Activated naive CD4-positive, alpha-beta T cell treated with anti-CD3 and anti-CD28 coated beads for 36 hours (primary cell): ENCODE measurements at regions not wholly inside any gene's neighbourhood (a gene's known extent, or its start where the extent isn't known, plus 50 kb on each side); places are given as distances from the start of the nearest gene placed in this dataset.

ENCODE experiments used
- CTCF ChIA-PET: fragments of 350-600 bp; sonication (Branson Sonifier 250); formaldehyde crosslinking; loops from one replicate; lab custom pipeline; 2021; ENCODE audit warnings: antibody characterized with exemption; lab: Charles Lee
- DNase-seq: peaks from one replicate; pipeline ENCODE4 v3.0.0-alpha.2; 2020
- H3K27ac Mint-ChIP-seq: one replicate; pipeline ENCODE4 v1.8.0; 2021; ENCODE audit warnings: mild to moderate bottlenecking, mixed read lengths
- H3K27me3 Mint-ChIP-seq: one replicate; pipeline ENCODE4 v1.8.0; 2021; ENCODE audit warnings: low read depth, mixed read lengths
- H3K36me3 Mint-ChIP-seq: one replicate; pipeline ENCODE4 v1.8.0; 2021; ENCODE audit warnings: low read depth, mixed read lengths
- H3K4me1 Mint-ChIP-seq: one replicate; pipeline ENCODE4 v1.8.0; 2021; ENCODE audit warnings: low read depth, mixed read lengths
- H3K4me3 Mint-ChIP-seq: one replicate; pipeline ENCODE4 v1.8.0; 2021; ENCODE audit warnings: mild to moderate bottlenecking, moderate library complexity, mixed read lengths
- H3K9me3 Mint-ChIP-seq: one replicate; pipeline ENCODE4 v1.8.0; 2021; ENCODE audit warnings: mixed read lengths
- intact Hi-C: fragments of 100-400 bp; cut with micrococcal nuclease; formaldehyde crosslinking; loops from one replicate; pipeline ENCODE4 v1.15.1; 2023

GRCh38 chr20:50321797-50322480 lies 131.3 kb downstream of the CEBPB start:
- Mint-ChIP-seq H3K4me1 (peaks cover 3% of the 10 kb centered on the region), H3K36me3 (no peaks in the 10 kb centered on the region), H3K27ac (no peak overlapping the region), H3K4me3 (no peak overlapping the region), H3K27me3 (no peaks in the 10 kb centered on the region), H3K9me3 (no peaks in the 10 kb centered on the region)
- DNase-seq = no peak
- intact Hi-C loops = no loop called here
- CTCF ChIA-PET = no interaction called here

- Mint-ChIP-seq H3K36me3 (no peaks in the 10 kb centered on the region), H3K27ac (no peak overlapping the region), H3K4me3 (no peak overlapping the region), H3K4me1 (peaks cover 3% of the 10 kb centered on the region), H3K9me3 (no peaks in the 10 kb centered on the region), H3K27me3 (no peaks in the 10 kb centered on the region)
- intact Hi-C loops = no loop called here
- CTCF ChIA-PET = interaction anchor here (1.2 kb wide), 1 partner anchor 330 kb away, joined by 3 read pairs; no protein-coding TSS in a partner anchor
- DNase-seq = no peak
Observed at GRCh38 chr20:50322703-50323131, 132.1 kb downstream of the CEBPB start.

- no peak overlapping the region for H3K27ac Mint-ChIP-seq
- no peaks in the 10 kb centered on the region for H3K27me3 Mint-ChIP-seq
- intact Hi-C loops = no loop called here
- no peak overlapping the region for H3K4me3 Mint-ChIP-seq
- no peaks in the 10 kb centered on the region for H3K36me3 Mint-ChIP-seq
- CTCF ChIA-PET = interaction anchor here (1.2 kb wide), 1 partner anchor 331 kb away, joined by 3 read pairs; no protein-coding TSS in a partner anchor
- H3K4me1 Mint-ChIP-seq = peaks cover 3% of the 10 kb centered on the region
- no peak for DNase-seq
- H3K9me3 Mint-ChIP-seq = no peaks in the 10 kb centered on the region
Observed at GRCh38 chr20:50323209-50323608, 132.6 kb downstream of the CEBPB start.

- no peak for DNase-seq
- H3K27ac Mint-ChIP-seq = no peak overlapping the region
- no peaks in the 10 kb centered on the region for H3K4me1 Mint-ChIP-seq
- intact Hi-C loops = no loop called here
- CTCF ChIA-PET = interaction anchor here (1.2 kb wide), 1 partner anchor 331 kb away, joined by 3 read pairs; no protein-coding TSS in a partner anchor
- H3K27me3 Mint-ChIP-seq = no peaks in the 10 kb centered on the region
- H3K36me3 Mint-ChIP-seq = no peaks in the 10 kb centered on the region
- no peaks in the 10 kb centered on the region for H3K9me3 Mint-ChIP-seq
- no peak overlapping the region for H3K4me3 Mint-ChIP-seq
Observed at GRCh38 chr20:50323777-50324775, 133.4 kb downstream of the CEBPB start.

- Mint-ChIP-seq H3K9me3 (no peaks in the 10 kb centered on the region), H3K27ac (no peak overlapping the region), H3K27me3 (no peaks in the 10 kb centered on the region), H3K4me1 (no peaks in the 10 kb centered on the region), H3K4me3 (no peak overlapping the region), H3K36me3 (no peaks in the 10 kb centered on the region)
- CTCF ChIA-PET = no interaction called here
- no peak for DNase-seq
- intact Hi-C loops = no loop called here
Observed at GRCh38 chr20:50325215-50325614, 134.6 kb downstream of the CEBPB start.

GRCh38 chr20:50325651-50326050 lies 135.0 kb downstream of the CEBPB start:
- H3K4me3 Mint-ChIP-seq = no peak overlapping the region
- no peaks in the 10 kb centered on the region for H3K4me1 Mint-ChIP-seq
- CTCF ChIA-PET = no interaction called here
- H3K36me3 Mint-ChIP-seq = no peaks in the 10 kb centered on the region
- no peak for DNase-seq
- no peaks in the 10 kb centered on the region for H3K9me3 Mint-ChIP-seq
- no peak overlapping the region for H3K27ac Mint-ChIP-seq
- no peaks in the 10 kb centered on the region for H3K27me3 Mint-ChIP-seq
- intact Hi-C loops = no loop called here

GRCh38 chr20:50327666-50328065 lies 137.0 kb downstream of the CEBPB start:
- no peaks in the 10 kb centered on the region for H3K36me3 Mint-ChIP-seq
- CTCF ChIA-PET = interaction anchor here (1.2 kb wide), 1 partner anchor 11 kb away, joined by 4 read pairs; no protein-coding TSS in a partner anchor
- no peak overlapping the region for H3K27ac Mint-ChIP-seq
- intact Hi-C loops = no loop called here
- H3K27me3 Mint-ChIP-seq = peaks cover 2% of the 10 kb centered on the region
- no peaks in the 10 kb centered on the region for H3K9me3 Mint-ChIP-seq
- H3K4me3 Mint-ChIP-seq = no peak overlapping the region
- no peaks in the 10 kb centered on the region for H3K4me1 Mint-ChIP-seq
- DNase-seq = no peak

GRCh38 chr20:50328222-50328979 lies 137.8 kb downstream of the CEBPB start:
- CTCF ChIA-PET = interaction anchor here (1.2 kb wide), 1 partner anchor 10 kb away, joined by 4 read pairs; no protein-coding TSS in a partner anchor
- no peak overlapping the region for H3K4me3 Mint-ChIP-seq
- intact Hi-C loops = no loop called here
- H3K36me3 Mint-ChIP-seq = no peaks in the 10 kb centered on the region
- no peaks in the 10 kb centered on the region for H3K9me3 Mint-ChIP-seq
- H3K27me3 Mint-ChIP-seq = peaks cover 2% of the 10 kb centered on the region
- no peak for DNase-seq
- no peaks in the 10 kb centered on the region for H3K4me1 Mint-ChIP-seq
- H3K27ac Mint-ChIP-seq = no peak overlapping the region

- no peaks in the 10 kb centered on the region for H3K4me1 Mint-ChIP-seq
- H3K27ac Mint-ChIP-seq = no peak overlapping the region
- intact Hi-C loops = no loop called here
- H3K27me3 Mint-ChIP-seq = peaks cover 2% of the 10 kb centered on the region
- CTCF ChIA-PET = no interaction called here
- no peaks in the 10 kb centered on the region for H3K9me3 Mint-ChIP-seq
- H3K4me3 Mint-ChIP-seq = no peak overlapping the region
- no peaks in the 10 kb centered on the region for H3K36me3 Mint-ChIP-seq
- DNase-seq = no peak
Observed at GRCh38 chr20:50328996-50329898, 138.6 kb downstream of the CEBPB start.

- DNase-seq = no peak
- CTCF ChIA-PET = no interaction called here
- Mint-ChIP-seq H3K27me3 (peaks cover 2% of the 10 kb centered on the region), H3K36me3 (no peaks in the 10 kb centered on the region), H3K4me3 (no peak overlapping the region), H3K4me1 (no peaks in the 10 kb centered on the region), H3K9me3 (no peaks in the 10 kb centered on the region), H3K27ac (no peak overlapping the region)
- intact Hi-C loops = no loop called here
Observed at GRCh38 chr20:50329981-50330503, 139.4 kb downstream of the CEBPB start.
